Neural progenitor cell (in vitro differentiated cells): ENCODE measurements at regions not wholly inside any gene's neighbourhood (a gene's known extent, or its start where the extent isn't known, plus 50 kb on each side); places are given as distances from the start of the nearest gene placed in this dataset.

ENCODE experiments used
- DNase-seq: peaks from one replicate; pipeline ENCODE4 v3.0.0-alpha.2; 2016; ENCODE audit warnings: low spot score
- H2AFZ ChIP-seq: fragments of 200-600 bp; sonication (generic); replicated peaks from 2 replicates; pipeline ENCODE4 v1.6.1; 2016; ENCODE audit warnings: antibody characterized with exemption
- H3F3A ChIP-seq: fragments of 200-600 bp; sonication (generic); 2 replicates; pipeline ENCODE4 v1.6.1; 2016; ENCODE audit warnings: antibody characterized with exemption, low read depth
- H3K27ac ChIP-seq: fragments of 200-600 bp; sonication (generic); 2 replicates; pipeline ENCODE4 v1.5.1; 2016; ENCODE audit warnings: mild to moderate bottlenecking
- H3K27me3 ChIP-seq: fragments of 200-600 bp; sonication (generic); 2 replicates; pipeline ENCODE4 v1.6.1; 2016; ENCODE audit warnings: mild to moderate bottlenecking, moderate library complexity
- H3K36me3 ChIP-seq: fragments of 200-600 bp; sonication (generic); 2 replicates; pipeline ENCODE4 v1.5.1; 2016
- H3K4me1 ChIP-seq: fragments of 200-600 bp; sonication (generic); 2 replicates; pipeline ENCODE4 v1.6.1; 2016; ENCODE audit warnings: mixed run types
- H3K4me2 ChIP-seq: fragments of 200-600 bp; sonication (generic); 2 replicates; pipeline ENCODE4 v1.6.1; 2016
- H3K4me3 ChIP-seq: fragments of 200-600 bp; sonication (generic); 2 replicates; pipeline ENCODE4 v1.5.1; 2016
- H3K79me2 ChIP-seq: fragments of 200-600 bp; sonication (generic); 2 replicates; pipeline ENCODE4 v1.6.1; 2016; ENCODE audit warnings: low read depth
- H3K9ac ChIP-seq: fragments of 200-600 bp; sonication (generic); 2 replicates; pipeline ENCODE4 v1.6.1; 2016
- H3K9me3 ChIP-seq: fragments of 200-600 bp; sonication (generic); 2 replicates; pipeline ENCODE4 v1.5.1; 2016; ENCODE audit warnings: low read depth
- H4K20me1 ChIP-seq: fragments of 200-600 bp; sonication (generic); 2 replicates; pipeline ENCODE4 v1.6.1; 2016; ENCODE audit warnings: low read depth
- H3K27ac Mint-ChIP-seq: 3 replicates; pipeline ENCODE4 v1.8.0; 2021; ENCODE audit warnings: mixed read lengths
- H3K27me3 Mint-ChIP-seq: 2 replicates; pipeline ENCODE4 v1.8.0; 2022; ENCODE audit warnings: low read depth, mild to moderate bottlenecking, inconsistent platforms, moderate library complexity, mixed read lengths; ENCODE audit not compliant: insufficient read depth
- H3K36me3 Mint-ChIP-seq: 3 replicates; pipeline ENCODE4 v1.8.0; 2021; ENCODE audit warnings: mixed read lengths
- H3K4me1 Mint-ChIP-seq: 3 replicates; pipeline ENCODE4 v1.8.0; 2021; ENCODE audit warnings: mixed read lengths
- H3K4me3 Mint-ChIP-seq: 3 replicates; pipeline ENCODE4 v1.8.0; 2021; ENCODE audit warnings: mild to moderate bottlenecking, moderate library complexity, mixed read lengths
- H3K9me3 Mint-ChIP-seq: 3 replicates; pipeline ENCODE4 v1.8.0; 2020; ENCODE audit warnings: mixed read lengths
- CTCF ChIP-seq: fragments of 200-600 bp; sonication (generic); IDR thresholded peaks from 2 replicates; pipeline ENCODE4 v1.5.1; 2017; ENCODE audit warnings: antibody characterized with exemption, mild to moderate bottlenecking
- EZH2 ChIP-seq: fragments of 200-600 bp; sonication (generic); IDR thresholded peaks from 2 replicates; pipeline ENCODE4 v1.6.1; 2017; ENCODE audit warnings: antibody characterized with exemption, mild to moderate bottlenecking, moderate library complexity
- EZH2phosphoT487 ChIP-seq: fragments of 200-600 bp; sonication (generic); IDR thresholded peaks from 2 replicates; pipeline ENCODE4 v1.6.1; 2017; ENCODE audit warnings: antibody characterized with exemption

- H3K27me3 ChIP-seq, result no peaks in the 10 kb centered on the region
- no peak overlapping the region for H3K4me3 Mint-ChIP-seq
- no peaks in the 10 kb centered on the region for H3K36me3 ChIP-seq
- H2AFZ ChIP-seq, result no peak overlapping the region
- TF ChIP-seq CTCF (no peak), EZH2 (no peak), EZH2phosphoT487 (no peak)
- H3K27me3 Mint-ChIP-seq, result peaks cover 9% of the 10 kb centered on the region
- H3K9ac ChIP-seq, result no peak overlapping the region
- no peak for DNase-seq
- no peak overlapping the region for H3K27ac Mint-ChIP-seq
- no peak overlapping the region for H3K4me2 ChIP-seq
- H3F3A ChIP-seq, result peaks cover 12% of the 10 kb centered on the region
- no peak overlapping the region for H3K27ac ChIP-seq
- H3K36me3 Mint-ChIP-seq, result no peaks in the 10 kb centered on the region
- no peaks in the 10 kb centered on the region for H3K9me3 ChIP-seq
- H3K4me3 ChIP-seq, result no peak overlapping the region
- peaks cover 4% of the 10 kb centered on the region for H3K9me3 Mint-ChIP-seq
- H3K4me1 Mint-ChIP-seq, result peaks cover 21% of the 10 kb centered on the region
- no peaks in the 10 kb centered on the region for H3K79me2 ChIP-seq
- peaks cover 17% of the 10 kb centered on the region for H3K4me1 ChIP-seq
- peaks cover 6% of the 10 kb centered on the region for H4K20me1 ChIP-seq
Measured at GRCh38 chr17:13442361-13442760, 159.4 kb downstream of the HS3ST3A1 start.

- no peak for DNase-seq
- peaks cover 12% of the 10 kb centered on the region for H3F3A ChIP-seq
- no peak overlapping the region for H3K4me3 ChIP-seq
- no peaks in the 10 kb centered on the region for H3K9me3 ChIP-seq
- no peak overlapping the region for H3K4me2 ChIP-seq
- Mint-ChIP-seq H3K4me3 (no peak overlapping the region), H3K27ac (no peak overlapping the region), H3K9me3 (peaks cover 4% of the 10 kb centered on the region), H3K36me3 (no peaks in the 10 kb centered on the region), H3K27me3 (peaks cover 12% of the 10 kb centered on the region), H3K4me1 (peaks cover 21% of the 10 kb centered on the region)
- H3K27ac ChIP-seq, result no peak overlapping the region
- H3K79me2 ChIP-seq, result no peaks in the 10 kb centered on the region
- peaks cover 6% of the 10 kb centered on the region for H4K20me1 ChIP-seq
- H3K9ac ChIP-seq, result no peak overlapping the region
- peaks cover 17% of the 10 kb centered on the region for H3K4me1 ChIP-seq
- no peak overlapping the region for H2AFZ ChIP-seq
- H3K36me3 ChIP-seq, result no peaks in the 10 kb centered on the region
- TF ChIP-seq EZH2 (no peak), EZH2phosphoT487 (no peak), CTCF (no peak)
- no peaks in the 10 kb centered on the region for H3K27me3 ChIP-seq
Measured at GRCh38 chr17:13441873-13442272, 159.9 kb downstream of the HS3ST3A1 start.

GRCh38 chr17:13437966-13438779, 163.6 kb downstream of the HS3ST3A1 start:
- no peak for TF ChIP-seq CTCF
- peak; percentile 36 for TF ChIP-seq EZH2phosphoT487
- H3K27me3 Mint-ChIP-seq, result peaks cover 14% of the 10 kb centered on the region
- peaks cover 21% of the 10 kb centered on the region for H3K4me1 Mint-ChIP-seq
- DNase-seq, result peak; percentile 85
- peaks cover 4% of the 10 kb centered on the region for H3K9me3 Mint-ChIP-seq
- peaks cover 12% of the 10 kb centered on the region for H3F3A ChIP-seq
- no peak overlapping the region for H3K27ac Mint-ChIP-seq
- no peaks in the 10 kb centered on the region for H3K36me3 ChIP-seq
- no peaks in the 10 kb centered on the region for H3K36me3 Mint-ChIP-seq
- H3K27ac ChIP-seq, result peak overlapping the region; percentile 39
- H3K4me3 ChIP-seq, result no peak overlapping the region
- H3K4me3 Mint-ChIP-seq, result peak overlapping the region; percentile 18
- peaks cover 17% of the 10 kb centered on the region for H3K4me1 ChIP-seq
- no peak overlapping the region for H2AFZ ChIP-seq
- H3K9me3 ChIP-seq, result no peaks in the 10 kb centered on the region
- H3K4me2 ChIP-seq, result peak overlapping the region; percentile 48
- H3K9ac ChIP-seq, result no peak overlapping the region
- peaks cover 6% of the 10 kb centered on the region for H4K20me1 ChIP-seq
- no peaks in the 10 kb centered on the region for H3K27me3 ChIP-seq
- no peaks in the 10 kb centered on the region for H3K79me2 ChIP-seq
